A673 (cell line): ENCODE measurements at regions not wholly inside any gene's neighbourhood (a gene's known extent, or its start where the extent isn't known, plus 50 kb on each side); places are given as distances from the start of the nearest gene placed in this dataset.

Source experiments
- BruUV-seq: library from RNA; stranded (reverse); fragments of 400-500 nt; replicated peaks from 2 replicates; lab custom pipeline; 2021; lab: Mats Ljungman, UMichigan
- CTCF ChIA-PET: fragments of 300-600 bp; sonication (Branson Sonifier 250); formaldehyde crosslinking; loops from one replicate; lab custom pipeline; 2022; ENCODE audit warnings: antibody characterized with exemption; lab: Charles Lee
- POLR2A ChIA-PET: fragments of 300-600 bp; sonication (Branson Sonifier 250); formaldehyde crosslinking; loops from one replicate; lab custom pipeline; 2022; ENCODE audit warnings: antibody characterized with exemption; ENCODE audit not compliant: low non-redundant PET; lab: Charles Lee
- DNase-seq: peaks from one replicate; pipeline ENCODE4 v3.0.0-alpha.2; 2015; ENCODE audit warnings: low spot score
- H3K27ac ChIP-seq: fragments of 200-600 bp; sonication (generic); 2 replicates; pipeline ENCODE4 v1.5.1; 2016; ENCODE audit warnings: mixed run types, low read depth, mild to moderate bottlenecking, mixed read lengths, antibody characterized with exemption, low read length; ENCODE audit not compliant: poor library complexity, severe bottlenecking
- H3K27me3 ChIP-seq: fragments of 200-600 bp; sonication (generic); replicated peaks from 2 replicates; pipeline ENCODE4 v1.6.1; 2017; ENCODE audit warnings: mixed run types, low read depth, mild to moderate bottlenecking, mixed read lengths, antibody characterized with exemption, low read length; ENCODE audit not compliant: insufficient read depth, poor library complexity
- H3K36me3 ChIP-seq: fragments of 200-600 bp; sonication (generic); 2 replicates; pipeline ENCODE4 v1.6.1; 2016; ENCODE audit warnings: mixed run types, mild to moderate bottlenecking, mixed read lengths, antibody characterized with exemption, low read length; ENCODE audit not compliant: insufficient read depth, poor library complexity, severe bottlenecking
- H3K4me1 ChIP-seq: fragments of 200-600 bp; sonication (generic); 2 replicates; pipeline ENCODE4 v1.6.1; 2017; ENCODE audit warnings: mixed run types, mild to moderate bottlenecking, mixed read lengths, antibody characterized with exemption, low read length; ENCODE audit not compliant: insufficient read depth, poor library complexity, severe bottlenecking
- H3K4me3 ChIP-seq: fragments of 200-600 bp; sonication (generic); 2 replicates; pipeline ENCODE4 v1.5.1; 2016; ENCODE audit warnings: low read depth, mixed run types, mild to moderate bottlenecking, mixed read lengths, low read length; ENCODE audit not compliant: poor library complexity, severe bottlenecking
- H3K9me3 ChIP-seq: fragments of 200-600 bp; sonication (generic); 2 replicates; pipeline ENCODE4 v1.6.1; 2016; ENCODE audit warnings: mixed run types, low read depth, mild to moderate bottlenecking, mixed read lengths, antibody characterized with exemption, low read length; ENCODE audit not compliant: poor library complexity, severe bottlenecking
- EZH2 ChIP-seq: fragments of 200-600 bp; sonication (generic); IDR thresholded peaks from 2 replicates; pipeline ENCODE4 v1.6.1; 2017; ENCODE audit warnings: borderline replicate concordance, low read depth, mild to moderate bottlenecking, mixed read lengths, antibody characterized with exemption, low read length; ENCODE audit not compliant: poor library complexity, severe bottlenecking
- intact Hi-C: fragments of 100-400 bp; cut with micrococcal nuclease; formaldehyde crosslinking; loops from one replicate; pipeline ENCODE4 v1.10.0; 2022; ENCODE audit not compliant: unreplicated experiment
- TF ChIP-seq, protein P1 (sequence below): fragments of 300-800, 200-600 bp; sonication (generic); conservative IDR thresholded peaks from 2 replicates; pipeline ENCODE4 v1.5.1; 2017; ENCODE audit warnings: low read depth, mild to moderate bottlenecking, antibody characterized with exemption, low read length, moderate library complexity, mixed read lengths

DNA sequence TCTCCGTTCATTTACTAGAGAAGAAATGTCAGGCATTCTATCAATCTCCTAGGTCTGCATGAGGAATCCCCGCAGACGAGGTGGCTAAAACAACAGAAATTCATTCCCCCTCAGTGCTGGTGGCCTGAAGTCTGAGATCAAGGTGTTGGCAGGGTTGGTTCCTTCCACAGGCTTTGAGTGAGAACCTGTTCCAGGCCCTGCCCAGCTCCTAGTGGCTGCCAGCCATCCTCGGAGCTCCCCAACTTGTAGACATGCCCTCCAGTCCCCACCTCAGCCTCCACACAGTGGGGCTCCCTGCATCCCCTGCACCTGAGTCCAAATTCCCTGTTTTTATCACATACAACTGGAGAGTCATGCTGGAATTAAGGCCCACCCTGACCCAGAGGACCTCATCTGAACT lies 145.3 kb upstream of the ALKAL2 start:
- Histone ChIP-seq H3K4me1 (no peaks in the 10 kb centered on the region), H3K36me3 (no peaks in the 10 kb centered on the region), H3K9me3 (no peaks in the 10 kb centered on the region), H3K27me3 (no peaks in the 10 kb centered on the region), H3K4me3 (no peak overlapping the region), H3K27ac (no peak overlapping the region)
- no TSS peak for BruUV-seq
- POLR2A ChIA-PET, result no interaction called here
- intact Hi-C loops, result no loop called here
- CTCF ChIA-PET, result no interaction called here
- DNase-seq, result no peak
- TF ChIP-seq, protein P1, sequence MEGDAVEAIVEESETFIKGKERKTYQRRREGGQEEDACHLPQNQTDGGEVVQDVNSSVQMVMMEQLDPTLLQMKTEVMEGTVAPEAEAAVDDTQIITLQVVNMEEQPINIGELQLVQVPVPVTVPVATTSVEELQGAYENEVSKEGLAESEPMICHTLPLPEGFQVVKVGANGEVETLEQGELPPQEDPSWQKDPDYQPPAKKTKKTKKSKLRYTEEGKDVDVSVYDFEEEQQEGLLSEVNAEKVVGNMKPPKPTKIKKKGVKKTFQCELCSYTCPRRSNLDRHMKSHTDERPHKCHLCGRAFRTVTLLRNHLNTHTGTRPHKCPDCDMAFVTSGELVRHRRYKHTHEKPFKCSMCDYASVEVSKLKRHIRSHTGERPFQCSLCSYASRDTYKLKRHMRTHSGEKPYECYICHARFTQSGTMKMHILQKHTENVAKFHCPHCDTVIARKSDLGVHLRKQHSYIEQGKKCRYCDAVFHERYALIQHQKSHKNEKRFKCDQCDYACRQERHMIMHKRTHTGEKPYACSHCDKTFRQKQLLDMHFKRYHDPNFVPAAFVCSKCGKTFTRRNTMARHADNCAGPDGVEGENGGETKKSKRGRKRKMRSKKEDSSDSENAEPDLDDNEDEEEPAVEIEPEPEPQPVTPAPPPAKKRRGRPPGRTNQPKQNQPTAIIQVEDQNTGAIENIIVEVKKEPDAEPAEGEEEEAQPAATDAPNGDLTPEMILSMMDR, result no peak
- no peak for TF ChIP-seq EZH2

DNA sequence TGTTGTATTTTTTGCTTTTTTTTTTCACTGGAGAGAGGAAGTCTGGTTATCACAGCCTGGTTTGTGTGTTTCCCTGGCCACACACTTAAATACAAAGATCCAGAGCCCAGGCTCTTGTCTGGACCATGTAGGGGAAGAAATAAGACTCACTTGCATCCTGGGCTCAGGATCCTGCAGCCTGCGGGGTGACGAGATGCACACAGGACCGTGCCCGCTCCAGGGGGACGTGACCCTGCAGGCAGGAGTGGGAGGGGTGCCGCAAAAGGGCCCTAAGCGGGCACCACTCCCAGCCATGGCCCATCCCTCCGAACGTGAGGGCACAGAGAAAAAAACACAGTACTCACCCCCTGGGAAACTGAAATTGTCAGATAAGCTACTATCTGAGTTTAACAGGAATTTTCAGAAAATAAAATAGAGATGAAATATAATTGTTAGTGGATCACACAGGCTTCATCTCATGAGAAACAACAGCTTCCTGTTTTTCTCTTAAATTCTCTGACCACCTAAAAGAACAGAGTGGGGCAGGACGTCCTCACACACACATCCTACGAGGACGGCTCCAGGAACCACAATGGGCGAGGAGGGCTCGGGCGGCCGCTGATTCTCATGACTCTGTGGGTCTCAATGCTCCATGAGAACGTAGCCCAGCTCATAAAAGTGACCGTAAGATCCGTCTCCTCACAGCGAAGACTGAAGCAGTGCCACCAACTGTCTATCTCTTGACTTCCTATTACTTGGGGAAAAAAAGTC lies 142.6 kb upstream of the ALKAL2 start:
- CTCF ChIA-PET, result no interaction called here
- TF ChIP-seq, protein P1, result no peak
- TF ChIP-seq EZH2, result no peak
- H3K27me3 ChIP-seq, result no peaks in the 10 kb centered on the region
- DNase-seq, result no peak
- no TSS peak for BruUV-seq
- H3K27ac ChIP-seq, result no peak overlapping the region
- no peaks in the 10 kb centered on the region for H3K9me3 ChIP-seq
- H3K4me1 ChIP-seq, result no peaks in the 10 kb centered on the region
- H3K36me3 ChIP-seq, result no peaks in the 10 kb centered on the region
- no peak overlapping the region for H3K4me3 ChIP-seq
- POLR2A ChIA-PET, result no interaction called here
- intact Hi-C loops, result no loop called here

DNA sequence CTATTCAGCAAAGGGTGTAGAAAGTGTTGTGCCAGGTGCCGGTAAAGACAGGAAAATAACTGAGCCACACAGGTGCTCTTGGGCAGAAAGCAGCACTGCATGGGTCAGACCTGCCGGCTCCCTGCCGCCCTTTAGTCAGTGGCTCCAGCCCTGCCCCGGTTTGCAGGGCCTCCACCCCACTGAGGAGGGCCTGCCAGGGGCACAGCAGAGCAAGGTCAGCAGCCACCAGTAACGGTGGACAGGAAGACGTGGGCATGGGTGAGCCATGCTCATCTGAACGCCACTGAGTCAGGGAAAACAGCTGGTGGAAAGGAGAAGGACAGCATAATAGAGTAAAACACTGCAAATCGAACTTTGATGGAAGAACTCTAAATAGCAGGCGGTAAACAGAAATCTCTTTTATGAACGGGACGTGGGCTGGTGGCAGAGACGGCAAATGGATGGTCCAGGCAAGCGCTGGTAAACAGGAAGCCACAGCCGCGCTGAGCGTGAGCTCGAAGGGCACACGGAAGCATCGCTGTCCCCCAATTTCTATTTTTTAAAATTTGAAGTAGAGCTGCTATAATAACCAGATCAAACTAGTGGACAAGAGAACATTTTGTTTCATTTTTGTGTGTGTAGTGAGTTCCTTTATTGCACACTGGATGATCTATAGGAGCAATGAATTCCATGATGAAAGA lies 141.8 kb upstream of the ALKAL2 start:
- Histone ChIP-seq H3K27ac (no peak overlapping the region), H3K4me3 (no peak overlapping the region), H3K4me1 (no peaks in the 10 kb centered on the region), H3K27me3 (no peaks in the 10 kb centered on the region), H3K36me3 (no peaks in the 10 kb centered on the region), H3K9me3 (no peaks in the 10 kb centered on the region)
- DNase-seq, result no peak
- CTCF ChIA-PET, result no interaction called here
- intact Hi-C loops, result no loop called here
- TF ChIP-seq, protein P1, result no peak
- TF ChIP-seq EZH2, result no peak
- no TSS peak for BruUV-seq
- POLR2A ChIA-PET, result no interaction called here
